HG03159 (cell line): ENCODE measurements at regions not wholly inside any gene's neighbourhood (a gene's known extent, or its start where the extent isn't known, plus 50 kb on each side); places are given as distances from the start of the nearest gene placed in this dataset.
"Not testable (repeated sequence)": the region's sequence is repeated elsewhere in the genome, so short reads cannot be mapped to it uniquely, and the experiment has no call there.

ENCODE experiments used
- ATAC-seq: cut with Tn5 transposase; IDR thresholded peaks from one replicate; pipeline ENCODE4 v1.9.1; 2021; ENCODE audit warnings: mild to moderate bottlenecking, moderate library complexity; ENCODE audit not compliant: unreplicated experiment

GRCh38 chrX:122140219-122140618 is 1043.9 kb upstream of the GRIA3 start:
- not testable (repeated sequence) for ATAC-seq

- ATAC-seq = no peak
Measured at GRCh38 chrX:122154019-122154418, 1030.1 kb upstream of the GRIA3 start.

- no peak for ATAC-seq
Measured at GRCh38 chrX:122168241-122168640, 1015.8 kb upstream of the GRIA3 start.

- ATAC-seq = no peak
Measured at GRCh38 chrX:122184791-122185190, 999.3 kb upstream of the GRIA3 start.

- no peak for ATAC-seq
Measured at GRCh38 chrX:122187069-122187713, 996.9 kb upstream of the GRIA3 start.

GRCh38 chrX:122188751-122189150 is 995.3 kb upstream of the GRIA3 start:
- no peak for ATAC-seq

GRCh38 chrX:122196343-122196742 is 987.7 kb upstream of the GRIA3 start:
- no peak for ATAC-seq

GRCh38 chrX:122203399-122203798 is 980.7 kb upstream of the GRIA3 start:
- ATAC-seq = no peak

- no peak for ATAC-seq
Measured at GRCh38 chrX:122218666-122219065, 965.4 kb upstream of the GRIA3 start.

GRCh38 chrX:122219226-122219625 is 964.9 kb upstream of the GRIA3 start:
- ATAC-seq = no peak

GRCh38 chrX:122219735-122220134 is 964.3 kb upstream of the GRIA3 start:
- ATAC-seq = no peak

- no peak for ATAC-seq
Measured at GRCh38 chrX:122220644-122221373, 963.3 kb upstream of the GRIA3 start.

GRCh38 chrX:122221810-122222209 is 962.3 kb upstream of the GRIA3 start:
- ATAC-seq = not testable (repeated sequence)

GRCh38 chrX:122224137-122224536 is 959.9 kb upstream of the GRIA3 start:
- not testable (repeated sequence) for ATAC-seq

- no peak for ATAC-seq
Measured at GRCh38 chrX:122238801-122239200, 945.3 kb upstream of the GRIA3 start.

GRCh38 chrX:122241959-122242358 is 942.1 kb upstream of the GRIA3 start:
- ATAC-seq = no peak

GRCh38 chrX:122244080-122244479 is 940.0 kb upstream of the GRIA3 start:
- ATAC-seq = no peak

GRCh38 chrX:122245175-122245574 is 938.9 kb upstream of the GRIA3 start:
- no peak for ATAC-seq

- no peak for ATAC-seq
Measured at GRCh38 chrX:122245943-122246342, 938.1 kb upstream of the GRIA3 start.

GRCh38 chrX:122246937-122247336 is 937.1 kb upstream of the GRIA3 start:
- no peak for ATAC-seq

- no peak for ATAC-seq
Measured at GRCh38 chrX:122248681-122249080, 935.4 kb upstream of the GRIA3 start.

GRCh38 chrX:122252454-122252853 is 931.6 kb upstream of the GRIA3 start:
- no peak for ATAC-seq

GRCh38 chrX:122268353-122268752 is 915.7 kb upstream of the GRIA3 start:
- no peak for ATAC-seq
